ENCODE measurements at regions not wholly inside any gene's neighbourhood (a gene's known extent, or its start where the extent isn't known, plus 50 kb on each side); places are given as distances from the start of the nearest gene placed in this dataset.
"Not testable (repeated sequence)": the region's sequence is repeated elsewhere in the genome, so short reads cannot be mapped to it uniquely, and the experiment has no call there.

GRCh38 chr2:6107290-6107689 lies 415.1 kb downstream of the SOX11 start:
- peaks cover 0 to 17% (median 0%) of the 10 kb centered on the region in 9 donors for H3K9me3 Mint-ChIP-seq
- no peak overlapping the region for H3K27ac Mint-ChIP-seq
- H3K4me1 Mint-ChIP-seq = no peaks in the 10 kb centered on the region
- DNase-seq (no peak), ATAC-seq (no peak)
- no peak overlapping the region for H3K4me3 Mint-ChIP-seq
- H3K36me3 Mint-ChIP-seq = no peaks in the 10 kb centered on the region
- H3K27me3 Mint-ChIP-seq = peaks cover 0 to 16% (median 0%) of the 10 kb centered on the region in 5 donors
- POLR2A ChIA-PET = no interaction called here

GRCh38 chr2:6109831-6110230 lies 417.6 kb downstream of the SOX11 start:
- Mint-ChIP-seq H3K4me1 (no peaks in the 10 kb centered on the region), H3K4me3 (no peak overlapping the region), H3K27me3 (peaks cover 0 to 16% (median 0%) of the 10 kb centered on the region in 5 donors), H3K9me3 (peaks cover 0 to 17% (median 0%) of the 10 kb centered on the region in 9 donors), H3K36me3 (no peaks in the 10 kb centered on the region), H3K27ac (no peak overlapping the region)
- DNase-seq = no peak
- POLR2A ChIA-PET = no interaction called here
- ATAC-seq = no peak

- Mint-ChIP-seq H3K27ac (no peak overlapping the region), H3K27me3 (peaks cover 0 to 16% (median under 1%) of the 10 kb centered on the region in 5 donors), H3K4me3 (no peak overlapping the region), H3K4me1 (no peaks in the 10 kb centered on the region), H3K36me3 (no peaks in the 10 kb centered on the region), H3K9me3 (peaks cover 0 to 17% (median 0%) of the 10 kb centered on the region in 9 donors)
- DNase-seq = no peak
- no peak for ATAC-seq
- POLR2A ChIA-PET = no interaction called here
These were observed 419.6 kb downstream of the SOX11 start for GRCh38 chr2:6111781-6112261.

- POLR2A ChIA-PET = no interaction called here
- Mint-ChIP-seq H3K36me3 (no peaks in the 10 kb centered on the region), H3K27ac (no peak overlapping the region), H3K9me3 (peaks cover 0 to 17% (median 1%) of the 10 kb centered on the region in 9 donors), H3K27me3 (peaks cover 0 to 13% (median 1%) of the 10 kb centered on the region in 5 donors), H3K4me1 (no peaks in the 10 kb centered on the region), H3K4me3 (no peak overlapping the region)
- DNase-seq = no peak
- ATAC-seq = no peak
These were observed 421.6 kb downstream of the SOX11 start for GRCh38 chr2:6113786-6114185.

- POLR2A ChIA-PET = no interaction called here
- DNase-seq (no peak), ATAC-seq (no peak)
- Mint-ChIP-seq H3K4me1 (no peaks in the 10 kb centered on the region), H3K9me3 (peaks cover 0 to 2% (median 0%) of the 10 kb centered on the region in 9 donors), H3K27me3 (no peaks in the 10 kb centered on the region), H3K4me3 (no peak overlapping the region), H3K27ac (no peak overlapping the region), H3K36me3 (no peaks in the 10 kb centered on the region)
These were observed 435.5 kb downstream of the SOX11 start for GRCh38 chr2:6127718-6128117.

GRCh38 chr2:6139142-6139541 lies 447.0 kb downstream of the SOX11 start:
- Mint-ChIP-seq H3K27ac (no peak overlapping the region), H3K27me3 (peaks cover 0 to 3% (median 0%) of the 10 kb centered on the region in 5 donors), H3K36me3 (no peaks in the 10 kb centered on the region), H3K9me3 (peaks cover 0 to 16% (median 5%) of the 10 kb centered on the region in 9 donors), H3K4me3 (no peak overlapping the region), H3K4me1 (no peaks in the 10 kb centered on the region)
- POLR2A ChIA-PET = no interaction called here
- ATAC-seq (no peak), DNase-seq (no peak)

GRCh38 chr2:6139916-6140315 lies 447.7 kb downstream of the SOX11 start:
- Mint-ChIP-seq H3K36me3 (no peaks in the 10 kb centered on the region), H3K4me1 (no peaks in the 10 kb centered on the region), H3K27me3 (peaks cover 0 to 5% (median 0%) of the 10 kb centered on the region in 5 donors), H3K4me3 (no peak overlapping the region), H3K9me3 (peaks cover 0 to 16% (median 6%) of the 10 kb centered on the region in 9 donors), H3K27ac (no peak overlapping the region)
- no peak for ATAC-seq
- POLR2A ChIA-PET = no interaction called here
- no peak for DNase-seq

GRCh38 chr2:6140509-6140908 lies 448.3 kb downstream of the SOX11 start:
- no peak for DNase-seq
- Mint-ChIP-seq H3K4me3 (no peak overlapping the region), H3K9me3 (peaks cover under 1 to 22% (median 8%) of the 10 kb centered on the region in 9 donors), H3K27me3 (peaks cover 0 to 8% (median 0%) of the 10 kb centered on the region in 5 donors), H3K4me1 (no peaks in the 10 kb centered on the region), H3K36me3 (no peaks in the 10 kb centered on the region), H3K27ac (no peak overlapping the region)
- POLR2A ChIA-PET = no interaction called here
- no peak for ATAC-seq

GRCh38 chr2:6143812-6144211 lies 451.6 kb downstream of the SOX11 start:
- Mint-ChIP-seq H3K4me3 (no peak overlapping the region), H3K9me3 (peaks cover 0 to 22% (median 6%) of the 10 kb centered on the region in 9 donors)
- ATAC-seq = no peak

GRCh38 chr2:6147215-6147614 lies 455.0 kb downstream of the SOX11 start:
- H3K4me3 Mint-ChIP-seq, H3K27ac Mint-ChIP-seq, ATAC-seq, H3K36me3 Mint-ChIP-seq, DNase-seq, H3K4me1 Mint-ChIP-seq, POLR2A ChIA-PET, H3K27me3 Mint-ChIP-seq: not testable (repeated sequence)
- H3K9me3 Mint-ChIP-seq = peaks cover 0 to 13% (median 5%) of the 10 kb centered on the region in 9 donors

More at GRCh38 chr2:6143812-6144211, 451.6 kb downstream of the SOX11 start:
- Mint-ChIP-seq H3K27me3 (peaks cover 0 to 8% (median 0%) of the 10 kb centered on the region in 5 donors), H3K4me1 (no peaks in the 10 kb centered on the region), H3K27ac (no peak overlapping the region), H3K36me3 (no peaks in the 10 kb centered on the region)
- no peak for DNase-seq
- POLR2A ChIA-PET = no interaction called here

GRCh38 chr2:6148882-6149281 lies 456.7 kb downstream of the SOX11 start:
- ATAC-seq (no peak), DNase-seq (no peak)
- Mint-ChIP-seq H3K4me1 (no peaks in the 10 kb centered on the region), H3K4me3 (no peak overlapping the region), H3K27me3 (peaks cover 0 to 5% (median 0%) of the 10 kb centered on the region in 5 donors), H3K9me3 (peaks cover 0 to 13% (median 4%) of the 10 kb centered on the region in 9 donors), H3K36me3 (no peaks in the 10 kb centered on the region), H3K27ac (no peak overlapping the region)
- POLR2A ChIA-PET = no interaction called here

- DNase-seq (no peak), ATAC-seq (no peak)
- Mint-ChIP-seq H3K9me3 (peaks cover 0 to 4% (median 0%) of the 10 kb centered on the region in 9 donors), H3K27me3 (peaks cover 0 to 5% (median 0%) of the 10 kb centered on the region in 5 donors), H3K4me1 (no peaks in the 10 kb centered on the region), H3K4me3 (no peak overlapping the region), H3K27ac (no peak overlapping the region), H3K36me3 (no peaks in the 10 kb centered on the region)
- POLR2A ChIA-PET = no interaction called here
These were observed 467.4 kb downstream of the SOX11 start for GRCh38 chr2:6159606-6160005.

GRCh38 chr2:6163932-6164331 lies 471.7 kb downstream of the SOX11 start:
- no peaks in the 10 kb centered on the region for H3K36me3 Mint-ChIP-seq
- H3K4me1 Mint-ChIP-seq = no peaks in the 10 kb centered on the region
- DNase-seq (no peak), ATAC-seq (no peak)
- H3K27ac Mint-ChIP-seq = no peak overlapping the region
- H3K9me3 Mint-ChIP-seq = peaks cover 0 to 7% (median 0%) of the 10 kb centered on the region in 9 donors
- peaks cover 0 to 2% (median 0%) of the 10 kb centered on the region in 5 donors for H3K27me3 Mint-ChIP-seq
- no peak overlapping the region for H3K4me3 Mint-ChIP-seq
- POLR2A ChIA-PET = no interaction called here
